ENCODE measurements at regions not wholly inside any gene's neighbourhood (a gene's known extent, or its start where the extent isn't known, plus 50 kb on each side); places are given as distances from the start of the nearest gene placed in this dataset.
"Not testable (repeated sequence)": the region's sequence is repeated elsewhere in the genome, so short reads cannot be mapped to it uniquely, and the experiment has no call there.

DNA sequence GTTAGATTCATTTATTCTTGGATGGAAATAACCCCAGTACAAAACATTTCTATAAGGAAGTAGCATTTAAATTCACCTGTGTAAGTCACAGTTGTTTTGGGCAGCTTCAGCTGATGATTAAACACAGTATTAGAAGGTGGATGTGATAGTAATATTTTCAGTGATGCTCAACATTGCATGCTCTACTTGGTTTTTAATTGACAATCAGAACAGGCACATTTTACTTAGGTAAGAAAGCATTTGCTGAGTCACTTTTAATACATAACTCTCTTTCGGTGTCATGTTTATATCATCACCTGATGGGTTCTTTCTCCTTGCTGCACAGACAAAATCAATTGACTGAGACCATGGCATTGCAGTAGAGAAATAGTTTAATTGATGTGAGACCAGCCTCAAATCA lies 80.7 kb downstream of the CMAS start:
- peaks cover 7% of the 10 kb centered on the region for H3K27me3 Mint-ChIP-seq

GRCh38 chr12:22130671-22131070 lies 84.7 kb downstream of the CMAS start:
- H3K4me1 Mint-ChIP-seq: no peaks in the 10 kb centered on the region
- DNase-seq (no peak), ATAC-seq (ENCODE audit: low read depth in 2 of 2) (no peak)
- H3K9me3 ChIP-seq (ENCODE audit: control insufficient read depth in 2 of 2, low read length in 2 of 2): no peaks in the 10 kb centered on the region
- no peak overlapping the region for H3K4me3 ChIP-seq (ENCODE audit: low read depth, low read length)
- H3K27me3 ChIP-seq (ENCODE audit: control insufficient read depth, insufficient read depth, low read length): no peaks in the 10 kb centered on the region
- H3K36me3 ChIP-seq (ENCODE audit: control insufficient read depth, insufficient read depth, low read length): no peaks in the 10 kb centered on the region
- peaks cover 11% of the 10 kb centered on the region for H3K36me3 Mint-ChIP-seq
- H3K9me3 Mint-ChIP-seq: peaks cover 0 to 10% (median 1%) of the 10 kb centered on the region in 7 donors
- peak overlapping the region in 1 of 3 donors; percentile 61 for H3K27ac Mint-ChIP-seq
- peaks cover 7% of the 10 kb centered on the region for H3K27me3 Mint-ChIP-seq
- no peaks in the 10 kb centered on the region for H3K4me1 ChIP-seq (ENCODE audit: control insufficient read depth, insufficient read depth, low read length, poor library complexity, severe bottlenecking)
- no peak overlapping the region for H3K27ac ChIP-seq (ENCODE audit: insufficient read depth, low read length, poor library complexity, severe bottlenecking)
- H3K4me3 Mint-ChIP-seq: no peak overlapping the region

More for the DNA sequence above, 80.7 kb downstream of the CMAS start:
- no peaks in the 10 kb centered on the region for H3K27me3 ChIP-seq (ENCODE audit: control insufficient read depth, insufficient read depth, low read length)
- ATAC-seq (ENCODE audit: low read depth in 2 of 2) (no peak), DNase-seq (no peak)
- H3K4me3 ChIP-seq (ENCODE audit: low read depth, low read length): no peak overlapping the region
- H3K9me3 ChIP-seq (ENCODE audit: control insufficient read depth in 2 of 2, low read length in 2 of 2): no peaks in the 10 kb centered on the region
- H3K27ac ChIP-seq (ENCODE audit: insufficient read depth, low read length, poor library complexity, severe bottlenecking): no peak overlapping the region
- no peaks in the 10 kb centered on the region for H3K36me3 ChIP-seq (ENCODE audit: control insufficient read depth, insufficient read depth, low read length)
- peak overlapping the region in 1 of 3 donors; percentile 50 for H3K27ac Mint-ChIP-seq
- H3K4me3 Mint-ChIP-seq: no peak overlapping the region
- peaks cover 0 to 2% (median 0%) of the 10 kb centered on the region in 4 donors for H3K4me1 Mint-ChIP-seq
- peaks cover 0 to 10% (median 1%) of the 10 kb centered on the region in 7 donors for H3K9me3 Mint-ChIP-seq
- H3K36me3 Mint-ChIP-seq: peaks cover 11% of the 10 kb centered on the region
- no peaks in the 10 kb centered on the region for H3K4me1 ChIP-seq (ENCODE audit: control insufficient read depth, insufficient read depth, low read length, poor library complexity, severe bottlenecking)

- H3K36me3 ChIP-seq (ENCODE audit: control insufficient read depth, insufficient read depth, low read length); H3K4me1 ChIP-seq (ENCODE audit: control insufficient read depth, insufficient read depth, low read length, poor library complexity, severe bottlenecking); H3K4me1 Mint-ChIP-seq; H3K4me3 ChIP-seq (ENCODE audit: low read depth, low read length); DNase-seq; H3K27me3 Mint-ChIP-seq; ATAC-seq (ENCODE audit: low read depth in 2 of 2); H3K27ac ChIP-seq (ENCODE audit: insufficient read depth, low read length, poor library complexity, severe bottlenecking); H3K9me3 ChIP-seq (ENCODE audit: control insufficient read depth in 2 of 2, low read length in 2 of 2); H3K36me3 Mint-ChIP-seq; H3K27me3 ChIP-seq (ENCODE audit: control insufficient read depth, insufficient read depth, low read length); H3K27ac Mint-ChIP-seq; H3K9me3 Mint-ChIP-seq; H3K4me3 Mint-ChIP-seq: not testable (repeated sequence)
Measured at GRCh38 chr12:22136604-22137117, 90.6 kb downstream of the CMAS start.

Data from CD4-positive, CD25-positive, alpha-beta regulatory T cell (primary cell).